NCI-H345 (cell line): ENCODE measurements at regions not wholly inside any gene's neighbourhood (a gene's known extent, or its start where the extent isn't known, plus 50 kb on each side); places are given as distances from the start of the nearest gene placed in this dataset.
A peak's percentile ranks its signal among the peaks of the same experiment; 100 is the strongest.

Experiments used
- DNase-seq: peaks from one replicate; lab custom pipeline; 2025; lab: John Stamatoyannopoulos, UW

DNA sequence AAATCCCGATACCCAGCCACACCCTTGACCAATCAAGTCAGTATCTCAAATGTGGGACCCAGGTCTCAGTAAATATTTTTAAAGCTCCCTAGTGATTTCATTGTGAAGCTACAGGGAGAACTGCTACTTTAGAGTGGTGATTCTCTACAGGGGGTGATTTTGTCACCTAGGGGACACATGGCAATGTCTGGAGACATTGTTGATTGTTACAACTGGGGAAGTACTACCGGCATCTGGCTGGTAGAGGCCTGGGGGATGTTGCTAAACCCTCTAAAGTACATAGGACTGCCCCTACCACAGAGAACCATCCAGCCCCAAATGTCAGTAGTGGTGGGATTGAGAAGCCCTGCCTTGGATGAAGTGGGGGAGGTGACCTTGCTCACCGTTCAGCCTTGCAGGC lies 152.9 kb downstream of the RPS24 start:
- DNase-seq = no peak

GRCh38 chr10:78187371-78187770 lies 153.7 kb downstream of the RPS24 start:
- DNase-seq = no peak

GRCh38 chr10:78188446-78188845 lies 154.8 kb downstream of the RPS24 start:
- no peak for DNase-seq

GRCh38 chr10:78190051-78190825 lies 156.6 kb downstream of the RPS24 start:
- DNase-seq = peak; percentile 27

DNA sequence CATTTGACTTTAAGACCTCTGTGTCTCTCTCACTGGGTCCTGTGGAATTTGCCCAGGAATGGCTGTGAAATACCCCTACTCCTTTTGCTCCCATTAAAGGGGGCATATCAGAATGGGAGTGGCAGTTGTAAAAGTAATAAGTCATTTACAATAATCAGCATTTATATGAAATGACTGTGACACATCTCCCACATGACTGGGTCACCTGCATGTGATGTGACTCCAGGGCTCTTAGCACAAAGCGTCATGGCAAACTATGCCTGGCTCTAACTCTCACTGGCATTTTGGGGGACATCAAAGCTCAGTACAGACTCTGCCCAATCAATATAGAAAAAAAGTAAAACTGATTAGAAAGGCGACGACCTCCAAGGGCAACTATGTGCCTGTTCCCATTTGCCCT lies 157.6 kb downstream of the RPS24 start:
- no peak for DNase-seq

- no peak for DNase-seq
Observed at GRCh38 chr10:78193189-78193588, 159.5 kb downstream of the RPS24 start.

DNA sequence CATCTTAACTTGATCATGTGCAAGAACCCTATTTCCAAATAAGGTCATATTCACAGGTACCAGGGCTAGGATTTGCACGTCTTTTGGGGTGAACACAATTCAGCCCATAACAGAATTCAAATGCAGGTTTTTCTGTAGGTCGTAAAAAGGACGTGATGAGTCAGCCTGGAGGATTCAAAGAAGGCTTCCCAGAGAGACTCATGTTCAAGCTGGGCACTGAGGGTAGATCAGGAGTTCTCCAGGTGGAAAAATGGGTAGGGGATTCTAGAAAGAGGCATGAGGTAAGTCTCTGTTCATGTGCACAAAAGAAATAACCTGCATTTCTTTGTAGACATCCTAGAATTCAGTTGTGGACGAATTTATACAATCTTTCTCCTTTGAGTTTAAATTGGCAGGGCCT lies 160.4 kb downstream of the RPS24 start:
- no peak for DNase-seq

DNA sequence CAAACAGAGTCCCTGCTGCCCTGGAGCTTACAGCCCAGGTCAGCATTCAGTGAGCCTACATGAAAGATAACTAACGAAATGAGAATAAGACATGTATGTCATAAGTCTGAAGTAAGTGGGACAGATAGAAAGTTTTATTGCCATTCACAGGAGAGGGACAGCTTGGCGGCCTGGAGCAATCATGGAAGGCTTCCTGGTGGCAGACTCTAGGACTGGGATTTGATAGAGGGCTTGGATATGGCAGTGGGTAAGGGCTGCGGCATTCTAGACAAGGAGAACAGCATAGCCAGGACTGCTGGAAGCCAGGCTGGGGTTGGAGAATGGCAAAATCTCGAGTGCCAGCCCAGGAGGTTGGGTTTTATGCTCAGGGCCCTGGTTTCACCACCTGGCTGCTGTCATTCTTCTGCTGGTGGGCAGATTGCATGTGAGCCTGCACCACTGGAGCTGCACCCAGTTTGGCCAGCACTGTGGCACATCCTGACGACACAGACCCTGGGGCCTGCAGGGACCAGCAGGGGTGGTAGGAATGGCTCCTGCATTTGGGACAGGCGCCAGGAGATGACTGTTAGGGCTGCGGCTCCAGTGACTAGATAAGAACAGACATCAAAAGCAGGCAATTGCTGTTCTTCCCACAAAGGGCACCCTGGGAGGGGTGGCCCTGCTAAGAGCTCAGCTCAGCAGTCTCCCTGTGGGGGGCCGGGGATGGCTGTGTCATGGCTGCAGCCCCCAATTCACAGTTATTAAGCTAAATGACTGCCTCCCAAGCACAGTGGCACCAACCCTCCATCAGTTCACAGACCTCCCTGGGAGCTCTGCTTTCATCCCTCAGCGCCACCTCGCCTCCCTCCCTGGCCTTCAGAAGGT lies 161.1 kb downstream of the RPS24 start:
- peak; percentile 86 for DNase-seq

GRCh38 chr10:78196396-78196795 lies 162.7 kb downstream of the RPS24 start:
- no peak for DNase-seq

DNA sequence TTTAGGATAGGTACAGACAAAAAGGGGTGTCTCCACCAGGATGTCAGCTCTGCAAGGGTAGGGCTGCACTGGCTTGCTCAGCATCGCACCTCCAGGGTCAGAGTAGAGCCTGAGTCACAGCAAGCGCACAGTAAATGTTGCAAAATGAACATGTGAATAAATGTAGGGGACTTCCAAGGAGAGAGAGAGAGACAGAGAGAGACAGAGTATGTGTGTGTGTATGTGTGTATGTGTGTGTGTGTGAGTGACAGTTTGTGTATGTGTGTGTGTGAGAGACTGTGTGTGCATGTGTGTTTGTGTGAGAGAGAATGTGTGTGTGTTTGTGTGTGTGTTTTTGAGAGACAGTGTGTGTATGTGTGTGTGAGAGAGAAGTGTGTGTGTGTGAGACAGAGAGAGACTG lies 163.3 kb downstream of the RPS24 start:
- DNase-seq = no peak

- DNase-seq = no peak
Observed at GRCh38 chr10:78197628-78198272, 164.1 kb downstream of the RPS24 start.

DNA sequence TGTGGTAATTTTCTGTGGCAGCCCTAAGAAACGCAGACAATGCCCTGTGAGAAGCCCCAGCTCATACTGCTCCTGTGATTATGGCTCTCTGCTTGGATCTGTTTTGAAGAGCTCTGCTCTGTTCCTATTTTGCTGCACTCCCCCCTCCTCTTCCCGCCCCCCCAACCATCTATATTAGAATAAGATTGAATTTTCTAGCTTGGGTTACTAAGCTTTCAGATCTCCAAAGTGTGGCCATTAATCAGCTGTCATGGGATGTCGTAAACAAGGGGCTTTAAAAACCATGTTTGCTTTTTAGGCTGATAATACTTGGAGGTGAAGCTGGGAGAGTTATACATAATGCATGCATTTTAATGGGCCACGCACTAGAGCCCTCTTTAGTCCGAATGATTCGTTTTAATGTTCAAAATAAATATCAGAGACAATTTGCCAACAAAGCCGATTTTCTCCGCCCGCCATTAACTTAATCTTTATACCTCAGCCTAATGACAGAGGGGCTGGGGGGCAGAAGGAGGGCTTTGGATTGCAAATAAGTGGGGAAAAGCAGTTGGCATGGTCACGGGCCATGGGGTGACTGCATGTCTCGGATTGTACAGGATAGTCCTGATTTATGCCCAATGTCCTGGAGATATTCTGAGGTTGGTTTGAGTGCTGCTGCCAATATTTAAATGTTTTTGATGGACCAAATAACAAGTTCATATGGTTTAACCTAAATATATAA lies 165.5 kb downstream of the RPS24 start:
- peak; percentile 39 for DNase-seq

DNA sequence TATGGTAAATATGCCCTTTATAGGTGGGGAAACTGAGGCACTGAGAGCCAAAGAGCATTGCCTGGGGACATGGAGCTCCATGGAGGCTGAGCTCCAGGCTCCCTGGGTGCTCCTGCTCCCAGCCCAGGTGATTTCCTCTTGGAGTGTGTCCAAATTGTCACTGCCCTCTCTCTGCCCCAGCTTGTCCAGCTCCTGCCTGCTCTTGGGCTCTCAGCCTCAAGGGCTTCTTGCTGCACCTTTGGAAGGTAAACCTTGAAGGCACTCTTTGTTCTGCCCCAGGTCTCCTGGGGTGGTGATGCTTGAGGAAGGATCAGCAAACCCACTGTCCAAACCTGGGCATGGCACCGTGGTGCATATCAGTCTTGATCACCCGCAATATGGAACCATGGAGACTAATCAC lies 166.1 kb downstream of the RPS24 start:
- DNase-seq = peak; percentile 51

- DNase-seq = no peak
Observed at GRCh38 chr10:78200686-78201085, 167.0 kb downstream of the RPS24 start.

DNA sequence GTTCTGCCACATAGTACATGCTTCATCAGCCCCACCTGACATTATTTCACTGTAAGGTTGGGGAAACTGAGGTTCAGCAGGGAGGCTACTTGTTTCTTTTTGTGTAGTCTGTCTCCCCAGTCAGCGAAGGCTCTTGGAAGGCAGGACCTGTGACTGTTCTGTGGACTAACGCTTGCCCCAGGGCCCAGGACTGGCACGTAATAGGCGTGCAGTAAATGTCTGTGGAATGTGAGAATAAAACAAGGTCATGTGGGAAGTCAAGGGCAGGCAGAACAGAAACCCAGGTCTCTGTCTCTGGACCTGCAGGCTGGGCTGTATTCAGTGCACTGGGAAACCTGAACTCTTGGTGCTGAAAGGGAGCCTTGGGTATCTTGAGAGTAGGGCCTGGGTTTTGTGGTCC lies 168.7 kb downstream of the RPS24 start:
- no peak for DNase-seq

DNA sequence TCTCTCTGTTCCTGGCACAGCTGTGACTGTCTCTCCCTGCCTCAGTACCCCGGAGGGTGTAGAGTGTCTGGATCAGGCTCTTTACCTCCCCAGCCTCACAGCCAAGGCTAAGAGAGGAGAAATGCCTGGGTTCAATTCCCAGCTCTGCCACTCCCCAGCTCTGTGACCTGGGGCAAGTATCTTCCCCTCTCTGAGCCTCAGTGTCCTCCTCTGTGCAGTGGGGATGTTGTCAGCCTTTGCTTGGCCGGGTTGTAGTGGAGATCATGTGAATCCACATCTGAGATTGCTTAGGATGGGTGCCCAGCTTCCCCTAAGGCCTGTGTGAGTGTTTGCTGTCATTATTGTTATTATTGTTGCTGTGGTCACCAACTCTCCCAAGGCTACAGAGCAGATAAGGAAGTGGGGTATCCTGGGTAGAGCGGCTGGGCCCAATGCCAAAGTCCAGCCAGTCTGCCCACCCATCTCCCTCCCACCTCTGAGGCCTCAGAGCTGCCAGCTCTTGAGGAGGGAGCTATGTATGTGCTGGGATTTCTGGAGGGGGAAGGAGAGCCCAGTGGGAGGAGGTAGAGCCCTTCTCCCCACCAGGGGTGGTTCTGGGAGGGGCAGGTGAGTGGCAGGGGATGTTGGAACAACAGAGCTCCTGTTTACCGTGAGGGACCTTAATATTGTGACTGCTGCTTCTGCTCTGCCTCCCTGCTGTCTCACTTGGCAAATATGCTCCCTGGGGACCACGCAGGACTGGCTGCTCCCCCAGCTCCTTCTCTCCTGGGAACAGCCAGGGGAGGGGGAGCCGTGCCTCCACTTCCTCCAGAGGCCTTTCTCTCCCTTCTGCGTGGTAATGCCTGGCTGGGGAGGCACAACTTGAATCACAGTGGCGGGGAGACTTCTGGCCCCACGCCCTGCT lies 170.5 kb downstream of the RPS24 start:
- peak; percentile 85 for DNase-seq

DNA sequence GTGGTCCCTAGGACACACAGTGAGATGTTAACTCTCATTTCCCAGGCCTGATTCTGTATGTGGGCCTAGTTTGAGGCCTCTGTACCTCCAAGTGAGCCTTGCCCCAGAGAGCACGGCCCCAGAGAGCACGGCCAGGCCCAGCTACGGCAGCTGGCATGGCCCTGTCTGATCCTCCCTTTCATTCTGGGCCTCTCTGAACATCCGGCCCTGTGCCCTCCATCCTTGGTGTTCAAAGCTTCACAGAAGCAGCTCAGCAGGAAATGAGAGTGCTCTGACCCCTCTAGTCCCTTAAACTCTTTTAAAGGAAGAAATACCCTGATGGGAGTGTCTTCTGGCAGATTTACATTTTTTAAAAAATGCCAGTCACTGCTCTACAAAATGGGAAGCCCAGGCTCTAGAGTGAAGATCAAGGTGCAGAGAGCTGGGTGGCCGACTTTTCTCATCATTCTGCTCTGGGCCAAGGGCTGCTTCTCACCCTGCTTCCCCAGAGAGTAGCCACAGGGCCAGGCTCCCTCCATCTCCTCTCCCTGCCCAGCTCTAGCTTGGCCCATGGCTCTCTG lies 171.9 kb downstream of the RPS24 start:
- DNase-seq = no peak

GRCh38 chr10:78207216-78207615 lies 173.6 kb downstream of the RPS24 start:
- DNase-seq = no peak

DNA sequence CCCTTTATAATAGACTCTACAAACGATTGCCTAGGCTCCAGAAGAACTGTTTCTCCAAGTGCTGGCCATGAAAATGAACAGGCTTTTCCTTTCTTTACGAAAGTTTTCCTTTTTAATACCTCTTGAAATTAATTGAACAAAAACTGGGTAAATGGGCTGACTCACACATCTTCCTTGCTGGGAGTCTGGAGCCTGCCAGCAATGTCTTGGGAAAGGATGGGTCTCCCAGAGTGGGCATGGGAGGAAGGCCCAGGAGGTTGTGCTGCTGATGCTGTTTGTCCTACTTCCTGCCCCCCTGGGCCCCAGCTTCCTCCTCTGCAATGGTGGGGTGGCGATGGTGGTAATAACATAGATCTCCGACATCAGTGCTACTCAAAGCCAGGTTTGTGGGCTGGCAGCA lies 174.1 kb downstream of the RPS24 start:
- DNase-seq = no peak

- no peak for DNase-seq
Observed at GRCh38 chr10:78209970-78210369, 176.3 kb downstream of the RPS24 start.

- no peak for DNase-seq
Observed at GRCh38 chr10:78210548-78210947, 176.9 kb downstream of the RPS24 start.
